GM21423 (cell line): ENCODE measurements at regions not wholly inside any gene's neighbourhood (a gene's known extent, or its start where the extent isn't known, plus 50 kb on each side); places are given as distances from the start of the nearest gene placed in this dataset.

Experiments used
- ATAC-seq: cut with Tn5 transposase; IDR thresholded peaks from one replicate; pipeline ENCODE4 v1.9.1; 2021; ENCODE audit warnings: mild to moderate bottlenecking, moderate library complexity; ENCODE audit not compliant: unreplicated experiment

GRCh38 chr15:39482459-39482858 is 98.4 kb upstream of the THBS1 start:
- no peak for ATAC-seq

- no peak for ATAC-seq
These were observed 94.0 kb upstream of the THBS1 start for GRCh38 chr15:39486621-39487457.

- no peak for ATAC-seq
These were observed 93.5 kb upstream of the THBS1 start for GRCh38 chr15:39487458-39487735.

GRCh38 chr15:39488516-39488915 is 92.4 kb upstream of the THBS1 start:
- ATAC-seq = no peak

GRCh38 chr15:39488961-39489360 is 91.9 kb upstream of the THBS1 start:
- no peak for ATAC-seq

GRCh38 chr15:39491115-39491885 is 89.6 kb upstream of the THBS1 start:
- no peak for ATAC-seq

- ATAC-seq = no peak
These were observed 88.9 kb upstream of the THBS1 start for GRCh38 chr15:39491886-39492490.

- ATAC-seq = no peak
These were observed 87.3 kb upstream of the THBS1 start for GRCh38 chr15:39493424-39494067.

GRCh38 chr15:39494462-39494861 is 86.4 kb upstream of the THBS1 start:
- ATAC-seq = no peak

GRCh38 chr15:39495871-39496840 is 84.7 kb upstream of the THBS1 start:
- ATAC-seq = no peak

- no peak for ATAC-seq
These were observed 83.7 kb upstream of the THBS1 start for GRCh38 chr15:39497016-39497758.

- no peak for ATAC-seq
These were observed 82.9 kb upstream of the THBS1 start for GRCh38 chr15:39497759-39498565.

GRCh38 chr15:39498629-39499028 is 82.2 kb upstream of the THBS1 start:
- ATAC-seq = no peak

- ATAC-seq = no peak
These were observed 81.8 kb upstream of the THBS1 start for GRCh38 chr15:39499042-39499441.

- ATAC-seq = no peak
These were observed 81.2 kb upstream of the THBS1 start for GRCh38 chr15:39499681-39500080.

- ATAC-seq = no peak
These were observed 79.4 kb upstream of the THBS1 start for GRCh38 chr15:39501366-39502081.

- ATAC-seq = no peak
These were observed 78.8 kb upstream of the THBS1 start for GRCh38 chr15:39502082-39502447.

GRCh38 chr15:39502611-39503195 is 78.2 kb upstream of the THBS1 start:
- ATAC-seq = no peak
